NT2/D1 (cell line): ENCODE measurements at regions not wholly inside any gene's neighbourhood (a gene's known extent, or its start where the extent isn't known, plus 50 kb on each side); places are given as distances from the start of the nearest gene placed in this dataset.

Experiments
- SUZ12 ChIP-seq: IDR thresholded peaks from 2 replicates; pipeline ENCODE4 v1.6.1; 2011; ENCODE audit not compliant: insufficient read length, insufficient read depth; ENCODE audit errors: extremely low read depth
- YY1 ChIP-seq: IDR thresholded peaks from 2 replicates; pipeline ENCODE4 v1.6.1; 2011; ENCODE audit not compliant: insufficient read length, insufficient read depth
- ZNF274 ChIP-seq: IDR thresholded peaks from 2 replicates; pipeline ENCODE4 v1.6.1; 2011; ENCODE audit warnings: mild to moderate bottlenecking, low read depth, low read length

DNA sequence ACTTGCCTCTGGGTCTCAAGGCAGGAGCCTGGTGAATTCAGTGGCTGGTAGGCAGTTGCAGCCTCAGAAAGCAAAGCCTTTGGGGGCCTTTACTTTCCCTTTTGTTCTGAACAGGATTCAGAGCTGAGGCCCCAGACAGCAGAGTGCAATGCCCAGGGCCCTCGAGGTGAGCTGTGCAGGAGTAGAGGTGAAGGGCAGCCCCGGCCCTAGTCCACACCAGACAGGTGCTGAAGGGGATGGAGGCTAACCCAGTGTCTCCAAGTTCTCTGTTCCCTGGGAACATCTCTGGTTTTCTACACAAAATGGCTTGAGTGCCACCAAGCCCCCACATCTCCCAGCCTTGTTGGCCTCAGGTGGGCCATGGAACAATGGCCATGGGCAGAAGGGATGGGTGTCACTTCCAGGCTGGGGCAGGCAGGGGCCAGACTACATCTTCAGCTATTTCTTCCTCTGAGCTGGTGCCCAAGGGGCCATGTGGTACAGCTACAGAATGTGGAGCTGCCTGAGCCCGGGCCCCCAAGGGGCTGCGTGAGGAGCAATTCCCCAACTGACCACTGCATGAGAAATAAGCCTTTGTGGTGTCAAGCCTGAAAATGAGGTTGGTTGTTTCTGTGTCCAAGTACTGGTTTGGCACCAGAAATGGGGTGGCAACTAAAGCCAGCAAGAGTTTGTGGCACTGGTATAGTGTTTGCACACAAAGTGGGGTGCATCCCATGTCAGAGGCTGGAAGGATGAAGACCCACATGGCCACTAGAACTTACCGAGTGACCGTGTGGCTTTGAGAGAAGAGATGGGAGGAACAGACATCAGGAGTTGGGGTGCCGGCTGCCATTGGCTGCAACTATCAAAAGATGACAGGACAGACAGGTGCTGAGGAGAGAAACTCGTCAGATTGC, 57.8 kb downstream of the BARX1 start:
- TF ChIP-seq YY1 (no peak), SUZ12 (no peak), ZNF274 (no peak)
